CD4-positive, alpha-beta memory T cell (primary cell): ENCODE measurements at regions not wholly inside any gene's neighbourhood (a gene's known extent, or its start where the extent isn't known, plus 50 kb on each side); places are given as distances from the start of the nearest gene placed in this dataset.

Experiments
- CTCF ChIA-PET: fragments of 350-600 bp; sonication (Branson Sonifier 250); formaldehyde crosslinking; loops from one replicate; lab custom pipeline; 2021; ENCODE audit warnings: inconsistent platforms; ENCODE audit not compliant: partially characterized antibody; lab: Charles Lee
- POLR2A ChIA-PET: fragments of 350-600 bp; sonication (Branson Sonifier 250); formaldehyde crosslinking; loops from one replicate; lab custom pipeline; 2021; ENCODE audit not compliant: partially characterized antibody; lab: Charles Lee
- DNase-seq, 5 donors: peaks; one replicate each; pipeline versions ENCODE4 v3.0.0 to v3.0.0-alpha.2; 2020 to 2022; ENCODE audit warnings: mixed read lengths in 1 of 5
- H3K27ac ChIP-seq: one replicate; pipeline ENCODE4 v1.7.0; 2013; ENCODE audit warnings: low read depth, low read length
- H3K27me3 ChIP-seq: 2 replicates; pipeline ENCODE4 v1.7.0; 2013; ENCODE audit warnings: mild to moderate bottlenecking, low read length, moderate library complexity; ENCODE audit not compliant: insufficient read depth
- H3K36me3 ChIP-seq: 2 replicates; pipeline ENCODE4 v1.7.0; 2013; ENCODE audit warnings: mild to moderate bottlenecking, low read length, moderate library complexity; ENCODE audit not compliant: insufficient read depth
- H3K4me1 ChIP-seq: 2 replicates; pipeline ENCODE4 v1.7.0; 2013; ENCODE audit warnings: mild to moderate bottlenecking, low read length, moderate library complexity; ENCODE audit not compliant: insufficient read depth
- H3K4me3 ChIP-seq, 2 donors: one replicate each; pipeline ENCODE4 v1.7.0; 2013; ENCODE audit warnings: low read length in 2 of 2, mild to moderate bottlenecking in 1 of 2
- H3K9me3 ChIP-seq, 2 donors: one replicate each; pipeline ENCODE4 v1.7.0; 2013; ENCODE audit warnings: low read length in 2 of 2, control low read depth in 1 of 2; ENCODE audit not compliant: control insufficient read depth in 1 of 2
- H3K27ac Mint-ChIP-seq, 7 donors: one replicate each; pipeline ENCODE4 v1.8.0; 2020 to 2021; ENCODE audit warnings: mixed read lengths in 7 of 7, mild to moderate bottlenecking in 6 of 7, inconsistent platforms in 3 of 7, moderate library complexity in 3 of 7
- H3K27me3 Mint-ChIP-seq, 2 donors: one replicate each; pipeline ENCODE4 v1.8.0; 2020 to 2021; ENCODE audit warnings: mixed read lengths in 2 of 2
- H3K36me3 Mint-ChIP-seq, 2 donors: one replicate each; pipeline ENCODE4 v1.8.0; 2020 to 2021; ENCODE audit warnings: mixed read lengths in 2 of 2, inconsistent platforms in 1 of 2, mild to moderate bottlenecking in 1 of 2
- H3K4me1 Mint-ChIP-seq, 4 donors: one replicate each; pipeline ENCODE4 v1.8.0; 2020 to 2021; ENCODE audit warnings: mixed read lengths in 4 of 4, mild to moderate bottlenecking in 1 of 4
- H3K4me3 Mint-ChIP-seq, 8 donors: one replicate each; pipeline ENCODE4 v1.8.0; 2020 to 2021; ENCODE audit warnings: mixed read lengths in 8 of 8, mild to moderate bottlenecking in 7 of 8, moderate library complexity in 6 of 8, inconsistent platforms in 3 of 8
- H3K9me3 Mint-ChIP-seq, 8 donors: one replicate each; pipeline ENCODE4 v1.8.0; 2020 to 2021; ENCODE audit warnings: mixed read lengths in 8 of 8, mild to moderate bottlenecking in 5 of 8, inconsistent platforms in 3 of 8, moderate library complexity in 1 of 8
- intact Hi-C: fragments of 100-400 bp; cut with micrococcal nuclease; formaldehyde crosslinking; loops from one replicate; pipeline ENCODE4 v1.15.1; 2023

DNA sequence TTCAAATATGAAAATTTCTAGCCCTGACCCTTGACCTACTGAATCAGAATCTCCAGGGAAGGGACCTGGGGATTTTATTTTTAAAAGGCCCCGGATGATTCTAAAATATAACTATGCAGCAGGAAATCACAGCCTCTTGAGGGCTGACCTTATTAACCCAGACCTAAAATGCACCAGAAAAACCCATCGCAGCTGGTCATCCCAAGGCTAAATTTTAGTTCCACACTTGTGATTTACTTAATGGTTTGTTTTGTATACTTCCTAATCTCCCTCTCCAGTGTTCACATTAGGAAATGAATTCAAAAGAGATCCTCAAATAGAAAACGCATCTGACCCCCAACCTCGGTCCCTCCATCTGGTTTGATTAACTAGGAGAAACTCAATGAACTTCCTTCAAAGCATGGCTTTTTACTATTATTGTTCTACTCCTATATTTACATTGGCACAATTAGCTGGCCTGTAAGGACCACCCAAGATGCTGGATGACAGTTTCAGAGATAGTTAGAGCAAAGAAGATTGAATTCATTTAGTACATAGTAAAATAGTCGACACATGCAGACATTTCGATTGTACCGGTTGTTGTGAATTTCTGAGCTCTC, 147.8 kb upstream of the MED14 start:
- H3K27me3 Mint-ChIP-seq, result no peaks in the 10 kb centered on the region
- no peak overlapping the region for H3K27ac Mint-ChIP-seq
- Histone ChIP-seq H3K4me1 (peaks cover 2% of the 10 kb centered on the region), H3K4me3 (no peak overlapping the region), H3K36me3 (no peaks in the 10 kb centered on the region), H3K27me3 (no peaks in the 10 kb centered on the region), H3K9me3 (no peaks in the 10 kb centered on the region), H3K27ac (no peak overlapping the region)
- POLR2A ChIA-PET, result no interaction called here
- CTCF ChIA-PET, result interaction anchor here (1.0 kb wide), 1 partner anchor 232 kb away, joined by 4 read pairs; no protein-coding TSS in a partner anchor
- no peaks in the 10 kb centered on the region for H3K36me3 Mint-ChIP-seq
- intact Hi-C loops, result no loop called here
- no peaks in the 10 kb centered on the region for H3K9me3 Mint-ChIP-seq
- H3K4me3 Mint-ChIP-seq, result no peak overlapping the region
- H3K4me1 Mint-ChIP-seq, result peaks cover 0 to 3% (median under 1%) of the 10 kb centered on the region in 4 donors
- DNase-seq, result no peak

DNA sequence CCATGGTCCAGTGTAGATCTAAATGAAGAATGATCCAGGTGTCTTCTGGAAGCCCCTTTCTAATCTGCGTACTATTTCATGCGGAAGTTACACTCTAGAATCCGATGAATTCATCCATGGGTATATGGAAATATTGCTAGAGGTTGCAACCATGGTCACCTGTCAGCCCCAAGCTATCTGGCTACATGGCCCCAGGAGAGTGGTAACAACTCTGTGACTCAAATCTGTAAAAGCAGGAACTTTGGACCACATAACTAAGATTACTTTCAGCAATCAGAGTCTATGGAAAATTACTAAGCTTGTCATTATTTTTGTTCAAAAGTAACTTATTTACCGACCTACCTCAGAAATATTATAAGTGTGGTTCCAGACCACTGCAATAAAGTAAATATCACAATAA, 150.6 kb upstream of the MED14 start:
- Histone ChIP-seq H3K27me3 (no peaks in the 10 kb centered on the region), H3K4me1 (no peaks in the 10 kb centered on the region), H3K27ac (no peak overlapping the region), H3K9me3 (no peaks in the 10 kb centered on the region), H3K36me3 (no peaks in the 10 kb centered on the region), H3K4me3 (no peak overlapping the region)
- Mint-ChIP-seq H3K27ac (no peak overlapping the region), H3K27me3 (no peaks in the 10 kb centered on the region), H3K9me3 (no peaks in the 10 kb centered on the region), H3K4me3 (no peak overlapping the region), H3K4me1 (peaks cover 0 to 2% (median under 1%) of the 10 kb centered on the region in 4 donors), H3K36me3 (no peaks in the 10 kb centered on the region)
- CTCF ChIA-PET, result interaction anchor here (1.1 kb wide), 1 partner anchor 8 kb away, joined by 3 read pairs; no protein-coding TSS in a partner anchor
- POLR2A ChIA-PET, result no interaction called here
- DNase-seq, result no peak
- intact Hi-C loops, result no loop called here

DNA sequence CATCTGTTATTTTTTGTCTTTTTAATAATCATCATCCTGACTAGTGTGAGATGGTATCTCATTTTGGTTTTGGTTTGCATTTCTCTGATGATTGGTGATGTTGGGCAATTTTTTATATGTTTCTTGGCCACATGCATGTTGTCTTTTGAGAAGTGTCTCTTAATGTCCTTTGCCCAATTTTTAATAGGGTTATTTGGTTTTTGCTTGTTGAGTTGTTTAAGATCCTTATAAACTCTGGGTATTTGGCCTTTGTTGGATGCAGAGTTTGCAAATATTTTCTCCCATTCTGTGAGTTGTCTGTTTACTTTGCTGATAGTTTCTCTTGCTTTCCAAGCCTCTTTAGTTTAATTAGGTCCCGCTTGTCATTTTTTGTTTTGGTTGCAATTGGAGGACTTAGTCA, 152.1 kb upstream of the MED14 start:
- POLR2A ChIA-PET, result no interaction called here
- intact Hi-C loops, result no loop called here

DNA sequence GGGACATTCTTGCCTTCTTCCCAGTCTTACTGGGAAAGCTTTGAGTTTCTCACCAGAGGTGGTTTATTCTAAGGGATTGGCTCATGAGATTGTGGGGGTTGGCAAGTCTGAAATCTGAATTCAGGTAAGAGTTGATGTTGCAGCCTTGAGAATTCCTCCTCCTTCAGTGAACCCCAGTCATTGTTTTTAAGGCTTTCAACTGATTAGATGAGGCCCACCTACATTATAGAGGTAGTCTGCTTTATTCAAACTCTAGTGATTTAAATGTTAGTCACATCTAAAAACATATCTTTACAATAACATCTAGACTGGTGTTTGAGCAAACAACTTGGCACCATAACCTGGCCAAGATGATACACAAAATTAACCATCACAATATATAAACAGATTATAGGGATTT, 156.5 kb upstream of the MED14 start:
- no peak overlapping the region for H3K4me3 Mint-ChIP-seq
- H3K27me3 ChIP-seq, result no peaks in the 10 kb centered on the region
- no peak overlapping the region for H3K4me3 ChIP-seq
- no peak overlapping the region for H3K27ac Mint-ChIP-seq
- intact Hi-C loops, result no loop called here
- peaks cover 0 to 2% (median under 1%) of the 10 kb centered on the region in 4 donors for H3K4me1 Mint-ChIP-seq
- H3K36me3 ChIP-seq, result no peaks in the 10 kb centered on the region
- no peaks in the 10 kb centered on the region for H3K4me1 ChIP-seq
- H3K27me3 Mint-ChIP-seq, result no peaks in the 10 kb centered on the region
- H3K27ac ChIP-seq, result no peak overlapping the region
- DNase-seq, result no peak
- ChIA-PET CTCF (no interaction called here), POLR2A (no interaction called here)
- no peaks in the 10 kb centered on the region for H3K36me3 Mint-ChIP-seq
- H3K9me3 ChIP-seq, result no peaks in the 10 kb centered on the region
- H3K9me3 Mint-ChIP-seq, result peaks cover 0 to 9% (median 0%) of the 10 kb centered on the region in 8 donors

More for the DNA sequence above, 152.1 kb upstream of the MED14 start:
- Mint-ChIP-seq H3K27me3 (no peaks in the 10 kb centered on the region), H3K36me3 (no peaks in the 10 kb centered on the region), H3K4me1 (peaks cover 0 to 2% (median under 1%) of the 10 kb centered on the region in 4 donors), H3K9me3 (peaks cover 0 to 9% (median 0%) of the 10 kb centered on the region in 8 donors), H3K4me3 (no peak overlapping the region), H3K27ac (no peak overlapping the region)
- Histone ChIP-seq H3K4me1 (no peaks in the 10 kb centered on the region), H3K4me3 (no peak overlapping the region), H3K9me3 (no peaks in the 10 kb centered on the region), H3K27me3 (no peaks in the 10 kb centered on the region), H3K36me3 (no peaks in the 10 kb centered on the region), H3K27ac (no peak overlapping the region)
- CTCF ChIA-PET, result no interaction called here
- DNase-seq, result no peak

DNA sequence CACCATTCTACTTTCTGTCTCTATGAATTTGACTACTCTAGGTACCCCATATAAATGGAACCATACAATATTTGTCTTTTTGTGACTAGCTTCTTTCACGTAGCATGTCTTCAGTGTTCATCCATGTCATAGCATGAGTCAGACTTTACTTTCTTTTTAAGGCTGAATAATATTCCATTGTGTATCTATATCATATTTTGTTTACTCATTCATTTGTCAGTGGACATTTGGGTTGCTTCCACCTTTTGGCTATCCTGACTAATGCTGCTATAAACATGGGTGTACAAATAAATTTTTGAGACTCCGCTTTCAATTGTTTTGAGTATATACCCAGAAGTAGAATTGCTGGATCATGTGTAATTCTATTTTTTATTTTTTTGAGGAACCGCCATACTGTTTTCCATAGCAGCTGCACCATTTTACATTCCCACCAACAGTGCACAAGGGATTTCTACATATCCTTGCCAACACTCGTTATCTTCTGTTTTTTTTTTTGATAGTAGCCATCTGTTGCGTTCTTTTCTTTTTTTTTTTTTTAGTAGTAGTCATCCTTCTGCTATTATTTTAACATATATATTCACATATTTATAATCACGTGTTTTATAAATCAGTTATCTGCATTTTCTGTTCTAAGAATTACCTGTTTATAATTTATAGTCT, 158.0 kb upstream of the MED14 start:
- Mint-ChIP-seq H3K36me3 (no peaks in the 10 kb centered on the region), H3K27me3 (no peaks in the 10 kb centered on the region), H3K4me3 (no peak overlapping the region), H3K9me3 (peaks cover 0 to 9% (median 0%) of the 10 kb centered on the region in 8 donors), H3K27ac (no peak overlapping the region), H3K4me1 (peaks cover 0 to 2% (median 0%) of the 10 kb centered on the region in 4 donors)
- ChIA-PET POLR2A (no interaction called here), CTCF (no interaction called here)
- Histone ChIP-seq H3K36me3 (no peaks in the 10 kb centered on the region), H3K27ac (no peak overlapping the region), H3K4me3 (no peak overlapping the region), H3K9me3 (no peaks in the 10 kb centered on the region), H3K4me1 (no peaks in the 10 kb centered on the region), H3K27me3 (no peaks in the 10 kb centered on the region)
- intact Hi-C loops, result no loop called here
- DNase-seq, result no peak

DNA sequence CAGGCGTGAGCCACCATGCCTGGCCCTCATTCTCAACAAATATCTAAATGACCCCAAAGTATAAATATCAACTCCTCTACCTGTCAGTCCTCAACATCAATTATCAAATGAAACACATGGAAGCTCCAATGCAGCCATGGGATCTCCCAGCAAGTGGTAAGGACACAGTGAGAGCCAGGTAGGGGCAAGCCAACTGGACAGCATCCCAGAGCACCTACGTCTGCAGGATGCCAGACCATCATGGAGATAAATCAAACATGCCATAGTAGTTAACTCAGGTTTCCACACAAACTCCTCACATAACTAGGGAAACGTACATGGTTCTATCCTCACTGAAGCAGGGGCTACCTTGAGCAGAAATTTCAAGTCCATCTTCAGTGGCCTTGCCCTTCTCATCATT, 159.9 kb upstream of the MED14 start:
- no peaks in the 10 kb centered on the region for H3K27me3 ChIP-seq
- H3K27me3 Mint-ChIP-seq, result no peaks in the 10 kb centered on the region
- DNase-seq, result no peak
- no peak overlapping the region for H3K4me3 ChIP-seq
- no peak overlapping the region for H3K27ac Mint-ChIP-seq
- POLR2A ChIA-PET, result no interaction called here
- no peaks in the 10 kb centered on the region for H3K4me1 Mint-ChIP-seq
- no peaks in the 10 kb centered on the region for H3K9me3 ChIP-seq
- no peaks in the 10 kb centered on the region for H3K36me3 ChIP-seq
- CTCF ChIA-PET, result no interaction called here
- H3K36me3 Mint-ChIP-seq, result no peaks in the 10 kb centered on the region
- H3K27ac ChIP-seq, result no peak overlapping the region
- H3K4me3 Mint-ChIP-seq, result no peak overlapping the region
- H3K4me1 ChIP-seq, result no peaks in the 10 kb centered on the region
- H3K9me3 Mint-ChIP-seq, result peaks cover 0 to 9% (median 0%) of the 10 kb centered on the region in 8 donors
- intact Hi-C loops, result no loop called here

DNA sequence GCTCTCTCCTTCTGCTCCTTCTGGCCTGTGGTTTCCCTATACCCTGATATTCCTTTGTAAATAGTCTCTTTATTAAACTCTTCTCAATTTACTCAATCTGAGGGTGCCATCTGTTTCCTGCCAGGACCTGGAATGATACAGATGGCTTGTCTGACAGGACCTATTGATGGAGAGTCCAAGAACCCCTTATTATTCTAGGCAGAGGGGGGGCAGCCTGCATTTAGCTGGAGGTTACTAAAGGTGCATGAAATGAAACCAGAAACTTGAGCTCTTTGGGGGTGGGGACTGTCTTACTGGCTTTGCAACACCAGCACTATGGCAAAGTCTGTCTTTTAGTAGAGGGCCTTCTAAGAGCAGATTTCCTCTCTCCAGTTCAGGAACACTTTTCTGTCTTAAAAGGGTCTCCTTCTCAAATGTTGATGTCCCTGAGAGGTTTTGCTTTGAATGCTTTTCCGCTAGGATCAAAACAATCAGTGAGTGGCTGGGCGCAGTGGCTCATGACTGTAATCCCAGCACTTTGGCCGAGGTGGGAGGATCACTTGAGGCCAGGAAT, 162.5 kb upstream of the MED14 start:
- H3K36me3 ChIP-seq, result no peaks in the 10 kb centered on the region
- Mint-ChIP-seq H3K27ac (no peak overlapping the region), H3K9me3 (peaks cover 0 to 5% (median 0%) of the 10 kb centered on the region in 8 donors), H3K36me3 (no peaks in the 10 kb centered on the region), H3K4me1 (no peaks in the 10 kb centered on the region), H3K27me3 (peaks cover 0 to 9% of the 10 kb centered on the region in 2 donors), H3K4me3 (no peak overlapping the region)
- no peak for DNase-seq
- no peaks in the 10 kb centered on the region for H3K27me3 ChIP-seq
- H3K9me3 ChIP-seq, result no peaks in the 10 kb centered on the region
- intact Hi-C loops, result no loop called here
- ChIA-PET POLR2A (no interaction called here), CTCF (no interaction called here)
- no peak overlapping the region for H3K27ac ChIP-seq
- no peaks in the 10 kb centered on the region for H3K4me1 ChIP-seq
- no peak overlapping the region for H3K4me3 ChIP-seq
